ENCODE measurements at regions not wholly inside any gene's neighbourhood (a gene's known extent, or its start where the extent isn't known, plus 50 kb on each side); places are given as distances from the start of the nearest gene placed in this dataset.

- TF ChIP-seq POLR2A (IDR thresholded peaks at IDR 0.05; ENCODE audit: low read length) (no peak), GATA1 (IDR thresholded peaks at IDR 0.05; ENCODE audit: low read depth, low read length) (no peak)
Measured at GRCh38 chr6:103715269-103715668, 1144.5 kb downstream of the HACE1 start.
